ENCODE measurements at regions not wholly inside any gene's neighbourhood (a gene's known extent, or its start where the extent isn't known, plus 50 kb on each side); places are given as distances from the start of the nearest gene placed in this dataset.

GRCh38 chr9:81193362-81194339 is 495.7 kb downstream of the TLE1 start:
- ATAC-seq (ENCODE audit: low read depth) = no peak
- TF ChIP-seq CTCF (IDR thresholded peaks at IDR 0.05; ENCODE audit: poor library complexity, severe bottlenecking) = no peak
- Histone ChIP-seq H3K36me3 (ENCODE audit: low read depth) (no peaks in the 10 kb centered on the region), H3K27me3 (ENCODE audit: insufficient read depth, poor library complexity, severe bottlenecking) (no peaks in the 10 kb centered on the region), H3K4me1 (ENCODE audit: insufficient read depth, poor library complexity, severe bottlenecking) (no peaks in the 10 kb centered on the region), H3K4me3 (ENCODE audit: severe bottlenecking) (no peak overlapping the region), H3K27ac (ENCODE audit: poor library complexity, severe bottlenecking) (no peak overlapping the region), H3K9me3 (ENCODE audit: severe bottlenecking) (peaks cover 3% of the 10 kb centered on the region)
- DNase-seq (ENCODE audit: low spot score) = no peak

GRCh38 chr9:81191222-81191621 is 498.1 kb downstream of the TLE1 start:
- no peaks in the 10 kb centered on the region for H3K4me1 ChIP-seq (ENCODE audit: insufficient read depth, poor library complexity, severe bottlenecking)
- TF ChIP-seq CTCF (IDR thresholded peaks at IDR 0.05; ENCODE audit: poor library complexity, severe bottlenecking) = no peak
- no peaks in the 10 kb centered on the region for H3K36me3 ChIP-seq (ENCODE audit: low read depth)
- H3K27me3 ChIP-seq (ENCODE audit: insufficient read depth, poor library complexity, severe bottlenecking) = no peaks in the 10 kb centered on the region
- no peak for DNase-seq (ENCODE audit: low spot score)
- no peak overlapping the region for H3K27ac ChIP-seq (ENCODE audit: poor library complexity, severe bottlenecking)
- no peak overlapping the region for H3K4me3 ChIP-seq (ENCODE audit: severe bottlenecking)
- ATAC-seq (ENCODE audit: low read depth) = no peak
- H3K9me3 ChIP-seq (ENCODE audit: severe bottlenecking) = peaks cover 3% of the 10 kb centered on the region

GRCh38 chr9:81190659-81191058 is 498.7 kb downstream of the TLE1 start:
- DNase-seq (ENCODE audit: low spot score) (no peak), ATAC-seq (ENCODE audit: low read depth) (no peak)
- TF ChIP-seq CTCF (IDR thresholded peaks at IDR 0.05; ENCODE audit: poor library complexity, severe bottlenecking) = no peak
- no peak overlapping the region for H3K27ac ChIP-seq (ENCODE audit: poor library complexity, severe bottlenecking)
- H3K4me3 ChIP-seq (ENCODE audit: severe bottlenecking) = no peak overlapping the region
- no peaks in the 10 kb centered on the region for H3K36me3 ChIP-seq (ENCODE audit: low read depth)
- H3K9me3 ChIP-seq (ENCODE audit: severe bottlenecking) = peaks cover 3% of the 10 kb centered on the region
- H3K27me3 ChIP-seq (ENCODE audit: insufficient read depth, poor library complexity, severe bottlenecking) = no peaks in the 10 kb centered on the region
- H3K4me1 ChIP-seq (ENCODE audit: insufficient read depth, poor library complexity, severe bottlenecking) = no peaks in the 10 kb centered on the region

- ATAC-seq (ENCODE audit: low read depth) (no peak), DNase-seq (ENCODE audit: low spot score) (no peak)
- Histone ChIP-seq H3K4me3 (ENCODE audit: severe bottlenecking) (no peak overlapping the region), H3K27ac (ENCODE audit: poor library complexity, severe bottlenecking) (no peak overlapping the region), H3K9me3 (ENCODE audit: severe bottlenecking) (no peaks in the 10 kb centered on the region), H3K27me3 (ENCODE audit: insufficient read depth, poor library complexity, severe bottlenecking) (no peaks in the 10 kb centered on the region), H3K36me3 (ENCODE audit: low read depth) (no peaks in the 10 kb centered on the region), H3K4me1 (ENCODE audit: insufficient read depth, poor library complexity, severe bottlenecking) (no peaks in the 10 kb centered on the region)
- no peak for TF ChIP-seq CTCF (IDR thresholded peaks at IDR 0.05; ENCODE audit: poor library complexity, severe bottlenecking)
These were observed 505.6 kb downstream of the TLE1 start for GRCh38 chr9:81183761-81184160.

- ATAC-seq (ENCODE audit: low read depth) = peak; percentile 58; the same call in 1 of the 3 replicates
- no peak for TF ChIP-seq CTCF (IDR thresholded peaks at IDR 0.05; ENCODE audit: poor library complexity, severe bottlenecking)
- no peak for DNase-seq (ENCODE audit: low spot score)
These were observed 506.9 kb downstream of the TLE1 start for GRCh38 chr9:81182431-81182830.

More at GRCh38 chr9:81182431-81182830, 506.9 kb downstream of the TLE1 start:
- Histone ChIP-seq H3K27ac (ENCODE audit: poor library complexity, severe bottlenecking) (no peak overlapping the region), H3K27me3 (ENCODE audit: insufficient read depth, poor library complexity, severe bottlenecking) (no peaks in the 10 kb centered on the region), H3K4me1 (ENCODE audit: insufficient read depth, poor library complexity, severe bottlenecking) (no peaks in the 10 kb centered on the region), H3K9me3 (ENCODE audit: severe bottlenecking) (no peaks in the 10 kb centered on the region), H3K36me3 (ENCODE audit: low read depth) (no peaks in the 10 kb centered on the region), H3K4me3 (ENCODE audit: severe bottlenecking) (no peak overlapping the region)

Measured in RWPE2 (cell line).